Mesenchymal stem cell (in vitro differentiated cells and primary cell): ENCODE measurements at regions not wholly inside any gene's neighbourhood (a gene's known extent, or its start where the extent isn't known, plus 50 kb on each side); places are given as distances from the start of the nearest gene placed in this dataset.

ENCODE experiments used
- DNase-seq: peaks from one replicate; pipeline ENCODE4 v3.0.0-alpha.2; 2013
- H2AFZ ChIP-seq: one replicate; pipeline ENCODE4 v1.6.1; 2013; ENCODE audit warnings: low read depth, mild to moderate bottlenecking, control low read depth, inconsistent platforms, low read length, moderate library complexity
- H2AK5ac ChIP-seq: 2 replicates; pipeline ENCODE4 v1.6.1; 2013; ENCODE audit warnings: low read length, moderate library complexity, mild to moderate bottlenecking, inconsistent platforms; ENCODE audit not compliant: severe bottlenecking
- H2BK120ac ChIP-seq: one replicate; pipeline ENCODE4 v1.6.1; 2013; ENCODE audit warnings: low read depth, mild to moderate bottlenecking, inconsistent platforms, low read length, moderate library complexity
- H2BK12ac ChIP-seq, 2 experiments: one replicate each; pipeline ENCODE4 v1.6.1; 2013; ENCODE audit warnings: inconsistent platforms in 2 of 2, low read length in 2 of 2, mild to moderate bottlenecking in 2 of 2, moderate library complexity in 2 of 2, control low read depth in 1 of 2
- H2BK15ac ChIP-seq: one replicate; pipeline ENCODE4 v1.6.1; 2013; ENCODE audit warnings: mild to moderate bottlenecking, low read depth, inconsistent platforms; ENCODE audit not compliant: poor library complexity, severe bottlenecking
- H2BK5ac ChIP-seq: 2 replicates; pipeline ENCODE4 v1.6.1; 2013; ENCODE audit warnings: low read depth, mild to moderate bottlenecking, low read length, control low read depth, inconsistent platforms; ENCODE audit not compliant: poor library complexity, severe bottlenecking
- H3K14ac ChIP-seq, 2 experiments: one replicate each; pipeline ENCODE4 v1.6.1; 2013; ENCODE audit warnings: inconsistent platforms in 2 of 2, low read length in 2 of 2, control low read depth in 1 of 2, mild to moderate bottlenecking in 1 of 2, moderate library complexity in 1 of 2
- H3K18ac ChIP-seq, 2 experiments: one replicate each; pipeline ENCODE4 v1.6.1; 2013; ENCODE audit warnings: inconsistent platforms in 2 of 2, low read length in 2 of 2, control low read depth in 1 of 2, low read depth in 1 of 2, mild to moderate bottlenecking in 1 of 2
- H3K23ac ChIP-seq, 2 experiments: one replicate each; pipeline ENCODE4 v1.6.1; 2013; ENCODE audit warnings: inconsistent platforms in 2 of 2, low read length in 2 of 2, mild to moderate bottlenecking in 2 of 2, moderate library complexity in 2 of 2, control low read depth in 1 of 2
- H3K27ac ChIP-seq: 2 replicates; pipeline ENCODE4 v1.5.1; 2013; ENCODE audit warnings: mild to moderate bottlenecking, moderate library complexity, low read length, control low read depth, inconsistent platforms; ENCODE audit not compliant: poor library complexity, severe bottlenecking
- H3K27me3 ChIP-seq, 2 experiments: 2 replicates each; pipeline versions ENCODE4 v1.6.1 to v1.7.0; 2013; ENCODE audit warnings: low read length in 2 of 2, mild to moderate bottlenecking in 2 of 2, moderate library complexity in 2 of 2, control low read depth in 1 of 2, inconsistent platforms in 1 of 2; ENCODE audit not compliant: control insufficient read depth in 1 of 2, insufficient read depth in 1 of 2
- H3K36me3 ChIP-seq, 2 experiments: 2 replicates each; pipeline versions ENCODE4 v1.6.1 to v1.7.0; 2013; ENCODE audit warnings: low read length in 2 of 2, control low read depth in 1 of 2, inconsistent platforms in 1 of 2, low read depth in 1 of 2, mild to moderate bottlenecking in 1 of 2; ENCODE audit not compliant: insufficient read depth in 2 of 2, control insufficient read depth in 1 of 2
- H3K4ac ChIP-seq, 2 experiments: one replicate each; pipeline ENCODE4 v1.6.1; 2013; ENCODE audit warnings: inconsistent platforms in 2 of 2, low read length in 2 of 2, mild to moderate bottlenecking in 2 of 2, moderate library complexity in 2 of 2, control low read depth in 1 of 2, low read depth in 1 of 2
- H3K4me1 ChIP-seq: 2 replicates; pipeline ENCODE4 v1.6.1; 2013; ENCODE audit warnings: low read depth, low read length, control low read depth; ENCODE audit not compliant: control insufficient read depth, insufficient read depth
- H3K4me2 ChIP-seq: 2 replicates; pipeline ENCODE4 v1.6.1; 2013; ENCODE audit warnings: low read length, mild to moderate bottlenecking, inconsistent platforms; ENCODE audit not compliant: poor library complexity, severe bottlenecking
- H3K4me3 ChIP-seq, 2 experiments: 2 replicates each; pipeline versions ENCODE4 v1.5.1 to v1.7.0; 2013; ENCODE audit warnings: low read length in 2 of 2, mild to moderate bottlenecking in 2 of 2, control low read depth in 1 of 2, low read depth in 1 of 2; ENCODE audit not compliant: insufficient read depth in 1 of 2
- H3K79me1 ChIP-seq: replicated peaks from 2 replicates; pipeline ENCODE4 v1.6.1; 2013; ENCODE audit warnings: mild to moderate bottlenecking, control low read depth, low read length, inconsistent platforms; ENCODE audit not compliant: poor library complexity, severe bottlenecking
- H3K9ac ChIP-seq: 2 replicates; pipeline ENCODE4 v1.7.0; 2013; ENCODE audit warnings: mild to moderate bottlenecking, low read length, moderate library complexity
- H3K9me3 ChIP-seq: 2 replicates; pipeline ENCODE4 v1.7.0; 2013; ENCODE audit warnings: mild to moderate bottlenecking, low read length; ENCODE audit not compliant: control insufficient read depth
- H4K8ac ChIP-seq: one replicate; pipeline ENCODE4 v1.6.1; 2013; ENCODE audit warnings: inconsistent platforms, mild to moderate bottlenecking, low read length, moderate library complexity
- H4K91ac ChIP-seq: one replicate; pipeline ENCODE4 v1.6.1; 2013; ENCODE audit warnings: mild to moderate bottlenecking, low read length, inconsistent platforms
- WGBS: methylation state at CpG from one replicate; pipeline ENCODE4 v1.1.7; 2013; ENCODE audit warnings: mixed read lengths; 5-methylcytosine and 5-hydroxymethylcytosine counted together

DNA sequence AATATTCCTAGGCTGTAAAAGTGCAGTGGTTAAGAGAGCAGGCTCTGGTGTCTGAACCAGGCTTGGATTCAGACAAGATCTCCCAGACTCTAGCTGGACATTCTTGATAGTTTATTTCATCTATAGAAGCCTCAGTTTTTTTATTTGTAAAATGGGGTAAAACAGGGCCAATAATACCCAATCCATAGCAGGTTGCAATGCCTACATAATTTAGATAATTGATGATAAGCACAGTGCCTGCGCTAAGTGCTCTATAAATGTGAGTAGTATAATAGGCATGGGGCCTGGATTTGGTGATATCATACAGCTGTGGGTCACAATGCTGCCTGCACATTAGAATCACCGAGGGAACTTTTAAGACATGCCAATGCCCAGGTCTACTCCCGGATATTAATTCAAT is 603.5 kb downstream of the ISL1 start:
- no peak overlapping the region for H4K91ac ChIP-seq
- H3K4ac ChIP-seq, result no peak overlapping the region
- H3K4me2 ChIP-seq, result no peak overlapping the region
- H4K8ac ChIP-seq, result no peak overlapping the region
- 89% methylated on average over 3 of the region's 3 CpGs for WGBS
- DNase-seq, result no peak
- no peaks in the 10 kb centered on the region for H3K36me3 ChIP-seq
- no peak overlapping the region for H3K27ac ChIP-seq
- H3K4me3 ChIP-seq, result no peak overlapping the region
- no peak overlapping the region for H2BK15ac ChIP-seq
- H2BK120ac ChIP-seq, result no peak overlapping the region
- H3K9ac ChIP-seq, result no peak overlapping the region
- no peak overlapping the region for H3K14ac ChIP-seq
- H2BK5ac ChIP-seq, result no peak overlapping the region
- no peaks in the 10 kb centered on the region for H3K27me3 ChIP-seq
- no peak overlapping the region for H2BK12ac ChIP-seq
- no peaks in the 10 kb centered on the region for H3K9me3 ChIP-seq
- H3K18ac ChIP-seq, result no peak overlapping the region
- H2AFZ ChIP-seq, result no peak overlapping the region
- no peak overlapping the region for H2AK5ac ChIP-seq
- H3K79me1 ChIP-seq, result no peaks in the 10 kb centered on the region
- H3K23ac ChIP-seq, result no peak overlapping the region
- no peaks in the 10 kb centered on the region for H3K4me1 ChIP-seq

DNA sequence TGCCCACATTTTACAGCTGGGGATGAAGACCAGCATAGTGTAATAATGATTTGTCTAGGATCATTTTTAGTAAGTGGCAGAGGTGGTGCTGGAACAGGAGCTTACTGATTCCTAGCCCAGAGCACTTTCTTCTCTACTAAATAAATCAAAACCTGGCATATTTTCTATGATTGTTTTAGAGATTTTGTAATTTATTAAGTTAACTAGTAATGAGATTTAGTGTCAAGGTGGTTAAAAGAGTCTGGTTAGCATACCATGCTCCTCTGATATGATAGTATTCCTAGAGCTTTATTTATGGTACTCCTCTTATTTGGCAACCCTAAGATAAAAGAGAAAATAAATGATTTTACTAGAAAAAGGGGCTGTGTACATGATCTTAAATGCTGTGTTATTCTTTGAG is 604.0 kb downstream of the ISL1 start:
- no peak for DNase-seq
- Histone ChIP-seq H3K9me3 (no peaks in the 10 kb centered on the region), H2AK5ac (no peak overlapping the region), H2AFZ (no peak overlapping the region), H3K23ac (no peak overlapping the region), H3K36me3 (no peaks in the 10 kb centered on the region), H2BK12ac (no peak overlapping the region), H3K9ac (no peak overlapping the region), H2BK120ac (no peak overlapping the region), H3K4me3 (no peak overlapping the region), H2BK5ac (no peak overlapping the region), H3K4me1 (no peaks in the 10 kb centered on the region), H3K14ac (no peak overlapping the region), H3K27ac (no peak overlapping the region), H2BK15ac (no peak overlapping the region), H3K79me1 (no peaks in the 10 kb centered on the region), H3K18ac (no peak overlapping the region), H3K27me3 (no peaks in the 10 kb centered on the region), H3K4ac (no peak overlapping the region), H4K8ac (no peak overlapping the region), H3K4me2 (no peak overlapping the region), H4K91ac (no peak overlapping the region)

DNA sequence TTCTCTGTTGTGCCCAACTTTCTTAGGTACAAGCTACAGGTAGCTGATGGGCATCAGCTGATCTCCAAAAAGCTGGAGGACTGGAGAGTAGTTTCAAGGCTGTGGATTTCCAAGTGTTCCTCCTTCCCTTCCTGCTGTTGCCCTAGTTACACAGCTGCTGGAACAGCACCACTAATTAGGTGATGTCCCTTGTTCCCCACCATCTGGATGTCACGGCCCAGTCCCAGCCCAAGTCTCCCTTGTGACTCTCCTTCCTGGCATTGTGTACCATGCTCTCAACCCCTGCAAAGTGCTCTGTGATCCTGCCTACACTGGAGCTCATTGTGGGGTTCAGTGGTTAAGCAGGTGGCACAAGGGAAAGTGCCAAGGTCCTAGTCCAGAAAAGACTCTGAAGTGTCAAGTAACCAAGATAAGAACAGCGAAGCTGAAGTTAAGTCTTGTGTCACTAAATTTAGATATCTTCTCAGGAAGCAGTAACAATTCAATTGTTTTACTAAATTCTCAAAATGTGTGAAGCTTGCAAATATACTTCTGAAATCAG is 604.5 kb downstream of the ISL1 start:
- Histone ChIP-seq H2BK5ac (no peak overlapping the region), H2BK15ac (no peak overlapping the region), H3K79me1 (no peaks in the 10 kb centered on the region), H3K14ac (peak overlapping the region in 1 of 2 experiments; percentile 91), H2BK120ac (no peak overlapping the region), H3K9me3 (no peaks in the 10 kb centered on the region), H3K27me3 (no peaks in the 10 kb centered on the region), H2AK5ac (no peak overlapping the region), H3K27ac (no peak overlapping the region), H3K4me2 (no peak overlapping the region), H4K91ac (no peak overlapping the region), H3K4ac (no peak overlapping the region), H3K9ac (no peak overlapping the region), H3K18ac (peak overlapping the region in 1 of 2 experiments; percentile 21), H3K4me3 (no peak overlapping the region), H4K8ac (no peak overlapping the region), H3K4me1 (no peaks in the 10 kb centered on the region), H2AFZ (no peak overlapping the region), H2BK12ac (no peak overlapping the region), H3K36me3 (no peaks in the 10 kb centered on the region), H3K23ac (no peak overlapping the region)
- 86% methylated on average over 1 of the region's 2 CpGs for whole genome bisulfite sequencing
- DNase-seq, result no peak

DNA sequence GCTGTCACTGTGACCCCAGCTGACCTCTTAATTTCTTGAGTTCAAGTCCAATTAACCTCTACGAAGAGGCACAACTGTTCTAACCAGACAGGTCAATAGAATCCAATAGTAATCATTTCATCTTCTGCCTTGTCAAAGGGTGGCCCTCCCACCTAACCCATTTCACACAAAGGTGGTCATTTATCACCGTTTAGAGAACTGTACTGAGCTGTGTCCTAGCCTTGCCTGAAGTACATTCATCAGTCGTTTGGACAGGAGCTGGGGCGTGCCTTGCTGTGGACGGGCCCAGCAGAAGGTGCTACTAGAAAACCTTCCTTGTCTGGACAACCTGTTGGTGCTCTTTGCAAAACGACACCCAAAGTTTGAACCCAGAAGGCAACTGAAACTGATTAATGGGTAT is 605.4 kb downstream of the ISL1 start:
- no peaks in the 10 kb centered on the region for H3K36me3 ChIP-seq
- H3K9ac ChIP-seq, result no peak overlapping the region
- H3K23ac ChIP-seq, result no peak overlapping the region
- H3K4me1 ChIP-seq, result no peaks in the 10 kb centered on the region
- no peak overlapping the region for H4K91ac ChIP-seq
- no peaks in the 10 kb centered on the region for H3K9me3 ChIP-seq
- H2BK120ac ChIP-seq, result no peak overlapping the region
- 70% methylated on average over 6 of the region's 6 CpGs for WGBS
- H3K27me3 ChIP-seq, result no peaks in the 10 kb centered on the region
- no peak overlapping the region for H3K4me2 ChIP-seq
- DNase-seq, result no peak
- no peak overlapping the region for H4K8ac ChIP-seq
- H2AFZ ChIP-seq, result no peak overlapping the region
- H3K4me3 ChIP-seq, result no peak overlapping the region
- H3K79me1 ChIP-seq, result no peaks in the 10 kb centered on the region
- no peak overlapping the region for H2BK12ac ChIP-seq
- no peak overlapping the region for H3K4ac ChIP-seq
- H3K18ac ChIP-seq, result no peak overlapping the region
- no peak overlapping the region for H2AK5ac ChIP-seq
- H3K14ac ChIP-seq, result no peak overlapping the region
- H2BK5ac ChIP-seq, result no peak overlapping the region
- no peak overlapping the region for H2BK15ac ChIP-seq
- H3K27ac ChIP-seq, result no peak overlapping the region
